ENCODE measurements at regions not wholly inside any gene's neighbourhood (a gene's known extent, or its start where the extent isn't known, plus 50 kb on each side); places are given as distances from the start of the nearest gene placed in this dataset.

DNA sequence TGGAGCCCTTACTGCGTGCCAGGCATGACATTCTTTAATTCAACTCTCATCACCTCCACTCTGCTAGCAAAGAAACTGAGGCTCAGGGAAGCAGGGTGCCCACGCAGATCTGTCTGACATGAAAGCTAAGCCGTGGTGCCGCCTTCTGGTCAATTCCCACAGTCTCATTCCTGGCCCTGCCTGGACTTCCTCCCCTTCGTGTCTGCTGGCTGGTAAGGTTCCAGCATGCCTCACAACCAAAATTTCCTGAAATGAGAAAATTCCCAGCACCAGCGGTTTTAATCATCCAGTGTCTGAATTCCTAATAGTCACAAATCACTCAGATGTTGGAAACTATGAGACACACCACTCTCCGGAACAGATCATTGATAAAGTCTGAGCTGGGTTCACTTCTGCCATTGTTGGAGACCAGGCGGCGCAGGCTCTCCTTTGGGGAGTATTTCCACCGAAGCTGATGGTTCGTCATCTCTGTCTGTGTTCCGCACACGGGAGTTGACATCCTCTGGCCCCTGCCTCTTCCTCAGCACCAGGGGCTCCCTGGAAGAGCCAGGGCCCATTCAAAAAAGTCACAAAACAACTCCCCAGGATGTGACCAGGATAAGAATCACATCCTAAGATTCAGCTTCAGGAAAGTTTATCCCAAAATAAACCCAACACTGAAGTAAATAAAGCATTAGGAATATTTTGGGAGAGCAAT is 167.7 kb downstream of the PLPP3 start:
- TF ChIP-seq, protein P1, sequence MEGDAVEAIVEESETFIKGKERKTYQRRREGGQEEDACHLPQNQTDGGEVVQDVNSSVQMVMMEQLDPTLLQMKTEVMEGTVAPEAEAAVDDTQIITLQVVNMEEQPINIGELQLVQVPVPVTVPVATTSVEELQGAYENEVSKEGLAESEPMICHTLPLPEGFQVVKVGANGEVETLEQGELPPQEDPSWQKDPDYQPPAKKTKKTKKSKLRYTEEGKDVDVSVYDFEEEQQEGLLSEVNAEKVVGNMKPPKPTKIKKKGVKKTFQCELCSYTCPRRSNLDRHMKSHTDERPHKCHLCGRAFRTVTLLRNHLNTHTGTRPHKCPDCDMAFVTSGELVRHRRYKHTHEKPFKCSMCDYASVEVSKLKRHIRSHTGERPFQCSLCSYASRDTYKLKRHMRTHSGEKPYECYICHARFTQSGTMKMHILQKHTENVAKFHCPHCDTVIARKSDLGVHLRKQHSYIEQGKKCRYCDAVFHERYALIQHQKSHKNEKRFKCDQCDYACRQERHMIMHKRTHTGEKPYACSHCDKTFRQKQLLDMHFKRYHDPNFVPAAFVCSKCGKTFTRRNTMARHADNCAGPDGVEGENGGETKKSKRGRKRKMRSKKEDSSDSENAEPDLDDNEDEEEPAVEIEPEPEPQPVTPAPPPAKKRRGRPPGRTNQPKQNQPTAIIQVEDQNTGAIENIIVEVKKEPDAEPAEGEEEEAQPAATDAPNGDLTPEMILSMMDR (IDR thresholded peaks at IDR 0.05), result no peak
- TF ChIP-seq POLR2A (IDR thresholded peaks at IDR 0.05), result no peak

Data from testis (tissue), 2 donors.